ENCODE measurements at regions not wholly inside any gene's neighbourhood (a gene's known extent, or its start where the extent isn't known, plus 50 kb on each side); places are given as distances from the start of the nearest gene placed in this dataset.

- Histone ChIP-seq H3K27me3 (ENCODE audit: control insufficient read depth in 2 of 2, insufficient read depth in 2 of 2, low read length in 2 of 2) (peaks cover 0 to 13% of the 10 kb centered on the region in 2 experiments), H3K4me3 (replicated peaks in 1 of 3; ENCODE audit: insufficient read depth in 1 of 3, low read depth in 1 of 3, low read length in 3 of 3) (no peak overlapping the region), H3K4me2 (ENCODE audit: insufficient read depth, low read length) (no peak overlapping the region), H3K9me1 (replicated peaks; ENCODE audit: control insufficient read depth, extremely low read depth, insufficient read depth, low read length) (no peaks in the 10 kb centered on the region), H3K36me3 (ENCODE audit: control insufficient read depth in 2 of 2, extremely low read depth in 1 of 2, insufficient read depth in 2 of 2, low read length in 2 of 2) (no peaks in the 10 kb centered on the region), H3K9ac (replicated peaks; ENCODE audit: extremely low read depth, insufficient read depth, low read length) (no peak overlapping the region), H3K27ac (ENCODE audit: insufficient read depth, low read depth, low read length) (no peak overlapping the region), H2AFZ (ENCODE audit: low read depth, low read length) (no peak overlapping the region), H3K4me1 (ENCODE audit: control insufficient read depth, extremely low read depth, insufficient read depth, low read length) (no peaks in the 10 kb centered on the region), H3K9me3 (replicated peaks; ENCODE audit: control insufficient read depth, insufficient read depth, low read length) (no peaks in the 10 kb centered on the region), H4K20me1 (replicated peaks; ENCODE audit: control insufficient read depth, extremely low read depth, insufficient read depth, low read length) (no peaks in the 10 kb centered on the region), H3K79me2 (ENCODE audit: control insufficient read depth, insufficient read depth, low read length) (no peaks in the 10 kb centered on the region)
- intact Hi-C loops (cut with micrococcal nuclease), result no loop called here
- no TSS peak for BruUV-seq (replicated peaks)
- ChIA-PET POLR2A (no interaction called here), CTCF (no interaction called here)
- dilution Hi-C loops (cut with MboI; ENCODE audit: extremely low pct_ligation_motif_present, low sequenced_read_pairs), result no loop called here
- FAIRE-seq (no peak), DNase-seq (ENCODE audit: low read depth, low spot score) (no peak)
- TF ChIP-seq POLR2AphosphoS5 (IDR thresholded peaks at IDR 0.05; ENCODE audit: insufficient read depth, low read depth, low read length) (no peak), MYC (IDR thresholded peaks at IDR 0.05; ENCODE audit: low read depth, low read length) (no peak)
These were observed 96.0 kb upstream of the PAM start for GRCh38 chr5:102659151-102659550.

DNA sequence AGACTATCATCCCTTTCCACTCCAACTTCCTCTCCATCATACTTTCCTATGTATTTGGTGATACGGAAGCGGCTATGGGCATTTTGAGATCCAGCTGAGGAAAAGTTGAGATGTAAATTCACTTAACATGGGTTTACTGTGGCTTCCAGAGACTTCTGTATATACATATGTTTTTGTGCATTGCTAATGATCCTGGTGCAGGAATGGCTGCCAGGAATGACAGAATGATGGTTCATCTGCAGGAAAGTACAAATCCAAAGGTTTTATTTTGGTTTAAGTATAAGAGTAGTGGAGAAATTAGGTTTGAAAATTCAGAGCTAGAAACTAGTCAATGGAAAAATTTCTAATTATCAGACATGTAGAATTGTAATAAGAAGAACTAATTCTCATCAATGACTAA lies 95.0 kb upstream of the PAM start:
- peaks cover 7 to 19% of the 10 kb centered on the region in 2 experiments for H3K27me3 ChIP-seq (ENCODE audit: control insufficient read depth in 2 of 2, insufficient read depth in 2 of 2, low read length in 2 of 2)
- no peak for TF ChIP-seq MYC (IDR thresholded peaks at IDR 0.05; ENCODE audit: low read depth, low read length)
- no peak for TF ChIP-seq POLR2A (IDR thresholded peaks at IDR 0.05; ENCODE audit: low read depth, low read length)
- H3K27ac ChIP-seq (ENCODE audit: insufficient read depth, low read depth, low read length), result no peak overlapping the region
- H3K9ac ChIP-seq (replicated peaks; ENCODE audit: extremely low read depth, insufficient read depth, low read length), result no peak overlapping the region
- no peaks in the 10 kb centered on the region for H3K4me1 ChIP-seq (ENCODE audit: control insufficient read depth, extremely low read depth, insufficient read depth, low read length)
- dilution Hi-C loops (cut with MboI; ENCODE audit: extremely low pct_ligation_motif_present, low sequenced_read_pairs), result no loop called here
- H3K4me2 ChIP-seq (ENCODE audit: insufficient read depth, low read length), result no peak overlapping the region
- BruUV-seq (replicated peaks), result no TSS peak
- H3K36me3 ChIP-seq (ENCODE audit: control insufficient read depth in 2 of 2, extremely low read depth in 1 of 2, insufficient read depth in 2 of 2, low read length in 2 of 2), result no peaks in the 10 kb centered on the region
- no peaks in the 10 kb centered on the region for H3K9me3 ChIP-seq (replicated peaks; ENCODE audit: control insufficient read depth, insufficient read depth, low read length)
- no peaks in the 10 kb centered on the region for H3K79me2 ChIP-seq (ENCODE audit: control insufficient read depth, insufficient read depth, low read length)
- ChIA-PET CTCF (no interaction called here), POLR2A (no interaction called here)
- FAIRE-seq (no peak), DNase-seq (ENCODE audit: low read depth, low spot score) (no peak)
- H4K20me1 ChIP-seq (replicated peaks; ENCODE audit: control insufficient read depth, extremely low read depth, insufficient read depth, low read length), result no peaks in the 10 kb centered on the region
- no peak overlapping the region for H3K4me3 ChIP-seq (replicated peaks in 1 of 3; ENCODE audit: insufficient read depth in 1 of 3, low read depth in 1 of 3, low read length in 3 of 3)
- no peaks in the 10 kb centered on the region for H3K9me1 ChIP-seq (replicated peaks; ENCODE audit: control insufficient read depth, extremely low read depth, insufficient read depth, low read length)
- intact Hi-C loops (cut with micrococcal nuclease), result no loop called here
- H2AFZ ChIP-seq (ENCODE audit: low read depth, low read length), result no peak overlapping the region
